Activated CD4-positive, alpha-beta T cell treated with anti-CD3 and anti-CD28 coated beads for 36 hours (primary cell): ENCODE measurements at regions not wholly inside any gene's neighbourhood (a gene's known extent, or its start where the extent isn't known, plus 50 kb on each side); places are given as distances from the start of the nearest gene placed in this dataset.

Experiments
- ATAC-seq: fragments of 200-7000 bp; cut with Tn5 transposase; one replicate; pipeline ENCODE4 v1.10.0; 2021; ENCODE audit warnings: mild to moderate bottlenecking, moderate library complexity
- CTCF ChIA-PET: fragments of 350-600 bp; sonication (Branson Sonifier 250); formaldehyde crosslinking; loops from one replicate; lab custom pipeline; 2021; ENCODE audit warnings: antibody characterized with exemption; lab: Charles Lee
- POLR2A ChIA-PET: fragments of 350-600 bp; sonication (Branson Sonifier 250); formaldehyde crosslinking; loops from one replicate; lab custom pipeline; 2021; ENCODE audit warnings: antibody characterized with exemption, inconsistent platforms; lab: Charles Lee
- DNase-seq: peaks from one replicate; pipeline ENCODE4 v3.0.0-alpha.2; 2020
- H3K27ac Mint-ChIP-seq: one replicate; pipeline ENCODE4 v1.8.0; 2021; ENCODE audit warnings: mixed read lengths
- H3K27me3 Mint-ChIP-seq: one replicate; pipeline ENCODE4 v1.8.0; 2021; ENCODE audit warnings: mixed read lengths
- H3K36me3 Mint-ChIP-seq: one replicate; pipeline ENCODE4 v1.8.0; 2021; ENCODE audit warnings: low read depth, mixed read lengths
- H3K4me1 Mint-ChIP-seq: one replicate; pipeline ENCODE4 v1.8.0; 2021; ENCODE audit warnings: mixed read lengths
- H3K4me3 Mint-ChIP-seq: one replicate; pipeline ENCODE4 v1.8.0; 2021; ENCODE audit warnings: mild to moderate bottlenecking, moderate library complexity, mixed read lengths
- H3K9me3 Mint-ChIP-seq: one replicate; pipeline ENCODE4 v1.8.0; 2021; ENCODE audit warnings: low read depth, mixed read lengths
- intact Hi-C, 2 experiments: fragments of 100-400 bp; cut with DNase I in 1 of 2; cut with micrococcal nuclease in 1 of 2; formaldehyde crosslinking; loops; one replicate each; pipeline versions ENCODE4 v1.14.2 to v1.15.1; 2022 to 2024; cut with DNase I, micrococcal nuclease

GRCh38 chr1:172980456-172980855, 70.3 kb downstream of the TNFSF18 start:
- no peaks in the 10 kb centered on the region for H3K9me3 Mint-ChIP-seq
- intact Hi-C loops, result no loop called here
- DNase-seq, result no peak
- ChIA-PET POLR2A (no interaction called here), CTCF (no interaction called here)
- H3K4me3 Mint-ChIP-seq, result no peak overlapping the region
- no peaks in the 10 kb centered on the region for H3K36me3 Mint-ChIP-seq
- no peak for ATAC-seq
- H3K27me3 Mint-ChIP-seq, result no peaks in the 10 kb centered on the region
- H3K4me1 Mint-ChIP-seq, result no peaks in the 10 kb centered on the region
- no peak overlapping the region for H3K27ac Mint-ChIP-seq

- Mint-ChIP-seq H3K27me3 (no peaks in the 10 kb centered on the region), H3K36me3 (no peaks in the 10 kb centered on the region), H3K27ac (no peak overlapping the region), H3K4me1 (no peaks in the 10 kb centered on the region), H3K9me3 (no peaks in the 10 kb centered on the region), H3K4me3 (no peak overlapping the region)
- ChIA-PET POLR2A (no interaction called here), CTCF (no interaction called here)
- DNase-seq, result no peak
- no peak for ATAC-seq
- intact Hi-C loops, result no loop called here
Measured at GRCh38 chr1:172980971-172981370, 69.8 kb downstream of the TNFSF18 start.
